Loucy (cell line): ENCODE measurements at regions not wholly inside any gene's neighbourhood (a gene's known extent, or its start where the extent isn't known, plus 50 kb on each side); places are given as distances from the start of the nearest gene placed in this dataset.

Experiments used
- EZH2phosphoT487 ChIP-seq: fragments of 200-600 bp; IDR thresholded peaks from 2 replicates; pipeline ENCODE4 v1.6.1; 2018; ENCODE audit warnings: antibody characterized with exemption, mild to moderate bottlenecking, moderate library complexity, borderline replicate concordance
- TF ChIP-seq, protein P1 (sequence below): fragments of 200-600 bp; sonication (generic); conservative IDR thresholded peaks from 2 replicates; pipeline ENCODE4 v1.5.1; 2014; ENCODE audit warnings: mild to moderate bottlenecking, antibody characterized with exemption, low read length

DNA sequence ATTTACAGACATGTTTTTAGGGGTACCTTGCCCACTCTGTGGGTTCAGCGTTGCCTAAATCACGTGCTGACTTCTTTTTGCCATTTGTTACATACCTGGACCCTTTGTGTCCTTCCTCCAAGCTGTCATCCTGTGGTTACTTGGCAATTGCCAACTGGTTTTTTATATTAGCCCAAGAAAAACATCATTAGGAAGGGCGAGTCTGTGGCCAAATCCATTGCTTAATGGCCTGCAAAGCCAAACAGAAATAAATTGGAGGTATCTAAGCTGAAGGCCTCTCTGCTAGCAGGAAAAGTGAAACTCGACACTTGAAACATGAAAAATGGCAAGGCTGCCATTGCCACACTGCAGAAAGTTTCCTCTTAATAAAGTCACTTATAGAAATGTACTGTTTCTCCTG lies 190.4 kb downstream of the NUAK1 start:
- TF ChIP-seq, protein P1, sequence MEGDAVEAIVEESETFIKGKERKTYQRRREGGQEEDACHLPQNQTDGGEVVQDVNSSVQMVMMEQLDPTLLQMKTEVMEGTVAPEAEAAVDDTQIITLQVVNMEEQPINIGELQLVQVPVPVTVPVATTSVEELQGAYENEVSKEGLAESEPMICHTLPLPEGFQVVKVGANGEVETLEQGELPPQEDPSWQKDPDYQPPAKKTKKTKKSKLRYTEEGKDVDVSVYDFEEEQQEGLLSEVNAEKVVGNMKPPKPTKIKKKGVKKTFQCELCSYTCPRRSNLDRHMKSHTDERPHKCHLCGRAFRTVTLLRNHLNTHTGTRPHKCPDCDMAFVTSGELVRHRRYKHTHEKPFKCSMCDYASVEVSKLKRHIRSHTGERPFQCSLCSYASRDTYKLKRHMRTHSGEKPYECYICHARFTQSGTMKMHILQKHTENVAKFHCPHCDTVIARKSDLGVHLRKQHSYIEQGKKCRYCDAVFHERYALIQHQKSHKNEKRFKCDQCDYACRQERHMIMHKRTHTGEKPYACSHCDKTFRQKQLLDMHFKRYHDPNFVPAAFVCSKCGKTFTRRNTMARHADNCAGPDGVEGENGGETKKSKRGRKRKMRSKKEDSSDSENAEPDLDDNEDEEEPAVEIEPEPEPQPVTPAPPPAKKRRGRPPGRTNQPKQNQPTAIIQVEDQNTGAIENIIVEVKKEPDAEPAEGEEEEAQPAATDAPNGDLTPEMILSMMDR: no peak
- no peak for TF ChIP-seq EZH2phosphoT487
